ENCODE measurements at regions not wholly inside any gene's neighbourhood (a gene's known extent, or its start where the extent isn't known, plus 50 kb on each side); places are given as distances from the start of the nearest gene placed in this dataset.

- H3K27ac Mint-ChIP-seq: no peak overlapping the region
- H3K9me3 Mint-ChIP-seq: no peaks in the 10 kb centered on the region
- H3K4me1 Mint-ChIP-seq (ENCODE audit: low read depth in 2 of 2): no peaks in the 10 kb centered on the region
These were observed 128.0 kb downstream of the KIF20B start for GRCh38 chr10:89829262-89829886.

GRCh38 chr10:89829887-89830269 is 128.5 kb downstream of the KIF20B start:
- no peak for ATAC-seq (replicated peaks)
- no peak overlapping the region for H3K4me3 Mint-ChIP-seq
- H3K4me1 Mint-ChIP-seq (ENCODE audit: low read depth in 2 of 2): no peaks in the 10 kb centered on the region
- DNase-seq: no peak
- no peaks in the 10 kb centered on the region for H3K36me3 Mint-ChIP-seq (ENCODE audit: insufficient read depth)
- H3K27me3 Mint-ChIP-seq: peaks cover 5% of the 10 kb centered on the region in 2 donors
- H3K9me3 Mint-ChIP-seq: no peaks in the 10 kb centered on the region
- no peak overlapping the region for H3K27ac Mint-ChIP-seq

More at GRCh38 chr10:89829262-89829886, 128.0 kb downstream of the KIF20B start:
- ATAC-seq (replicated peaks): no peak
- H3K4me3 Mint-ChIP-seq: no peak overlapping the region
- DNase-seq: no peak
- no peaks in the 10 kb centered on the region for H3K36me3 Mint-ChIP-seq (ENCODE audit: insufficient read depth)
- H3K27me3 Mint-ChIP-seq: peaks cover 5% of the 10 kb centered on the region in 2 donors

GRCh38 chr10:89830624-89831023 is 129.2 kb downstream of the KIF20B start:
- DNase-seq (no peak), ATAC-seq (replicated peaks) (no peak)
- Mint-ChIP-seq H3K9me3 (no peaks in the 10 kb centered on the region), H3K4me1 (ENCODE audit: low read depth in 2 of 2) (no peaks in the 10 kb centered on the region), H3K4me3 (no peak overlapping the region), H3K36me3 (ENCODE audit: insufficient read depth) (no peaks in the 10 kb centered on the region), H3K27ac (no peak overlapping the region), H3K27me3 (peaks cover 5% of the 10 kb centered on the region in 2 donors)

DNA sequence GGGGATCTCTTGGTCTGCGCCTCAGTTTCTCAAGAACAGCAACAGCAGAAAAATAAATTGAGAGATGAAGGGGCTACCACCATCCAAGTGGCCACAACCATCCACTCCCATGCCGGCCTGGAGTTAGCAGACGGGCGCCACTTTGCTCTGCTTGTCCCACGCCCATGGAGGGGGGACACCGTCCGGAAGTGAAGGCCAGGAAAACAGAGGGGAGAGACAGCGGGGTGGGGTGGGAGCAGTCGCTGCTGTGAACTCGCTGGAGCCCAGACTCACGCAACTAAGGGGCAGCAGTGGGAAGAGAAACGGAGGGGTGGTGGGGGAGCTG is 135.4 kb downstream of the KIF20B start:
- H3K9me3 Mint-ChIP-seq: no peaks in the 10 kb centered on the region
- H3K27me3 Mint-ChIP-seq: peaks cover 34 to 43% of the 10 kb centered on the region in 2 donors
- peaks cover 9 to 17% of the 10 kb centered on the region in 2 donors for H3K4me1 Mint-ChIP-seq (ENCODE audit: low read depth in 2 of 2)
- peaks cover 3% of the 10 kb centered on the region for H3K36me3 Mint-ChIP-seq (ENCODE audit: insufficient read depth)
- DNase-seq: no peak
- peak overlapping the region; percentile 78 to 89 for H3K4me3 Mint-ChIP-seq
- no peak for ATAC-seq (replicated peaks)
- peak overlapping the region; percentile 68 to 75 for H3K27ac Mint-ChIP-seq

DNA sequence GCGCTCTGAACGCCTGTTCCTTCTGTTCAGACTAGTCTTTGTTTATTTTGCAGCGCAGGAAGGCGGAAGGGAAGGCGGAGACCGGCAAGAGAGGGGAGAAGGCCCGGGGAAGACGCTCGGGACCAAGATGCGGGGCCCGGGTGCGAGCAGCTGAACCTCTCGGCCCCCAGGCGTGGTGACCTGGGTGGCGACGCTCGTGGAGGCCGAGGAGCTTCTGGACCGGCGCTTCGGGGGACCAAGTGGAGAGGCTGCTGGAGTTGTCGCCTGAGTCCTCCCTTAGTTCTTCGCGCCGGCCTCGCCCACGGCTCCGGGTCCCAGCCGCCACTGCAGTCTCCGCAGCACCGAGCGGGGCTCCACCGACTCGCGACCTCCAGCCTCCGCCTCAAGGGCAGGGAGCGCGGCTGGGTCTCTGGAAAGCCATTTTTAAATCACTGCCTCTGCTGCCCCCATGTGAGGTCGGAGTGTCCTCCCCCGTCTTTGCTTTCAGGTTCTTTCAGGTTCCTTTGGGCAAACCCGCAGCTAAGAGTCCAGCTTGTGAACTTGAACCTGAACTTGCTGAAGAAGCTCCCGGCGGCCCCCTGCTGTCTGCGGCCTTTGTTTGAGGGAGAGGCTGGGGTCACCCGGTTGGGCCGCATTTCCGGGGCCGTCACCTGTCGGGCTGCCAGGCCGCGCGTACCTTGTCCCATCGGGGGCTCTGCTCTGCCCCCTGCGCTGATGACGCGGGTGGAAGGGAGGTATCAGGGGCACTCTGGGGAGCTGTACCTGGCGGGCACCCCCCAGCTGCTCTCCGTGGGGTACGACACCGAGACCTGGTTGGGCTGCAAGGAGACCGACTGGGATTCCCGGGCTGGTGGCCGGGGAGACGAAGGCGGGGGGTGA is 136.0 kb downstream of the KIF20B start:
- Mint-ChIP-seq H3K27ac (peak overlapping the region; percentile 68 to 75), H3K27me3 (peaks cover 34 to 42% of the 10 kb centered on the region in 2 donors), H3K9me3 (no peaks in the 10 kb centered on the region), H3K4me1 (ENCODE audit: low read depth in 2 of 2) (peaks cover 9 to 17% of the 10 kb centered on the region in 2 donors), H3K36me3 (ENCODE audit: insufficient read depth) (peaks cover 3% of the 10 kb centered on the region), H3K4me3 (peak overlapping the region; percentile 78 to 89)
- ATAC-seq (replicated peaks): peak; percentile 61
- peak; percentile 7 to 19 (median 9) for DNase-seq

DNA sequence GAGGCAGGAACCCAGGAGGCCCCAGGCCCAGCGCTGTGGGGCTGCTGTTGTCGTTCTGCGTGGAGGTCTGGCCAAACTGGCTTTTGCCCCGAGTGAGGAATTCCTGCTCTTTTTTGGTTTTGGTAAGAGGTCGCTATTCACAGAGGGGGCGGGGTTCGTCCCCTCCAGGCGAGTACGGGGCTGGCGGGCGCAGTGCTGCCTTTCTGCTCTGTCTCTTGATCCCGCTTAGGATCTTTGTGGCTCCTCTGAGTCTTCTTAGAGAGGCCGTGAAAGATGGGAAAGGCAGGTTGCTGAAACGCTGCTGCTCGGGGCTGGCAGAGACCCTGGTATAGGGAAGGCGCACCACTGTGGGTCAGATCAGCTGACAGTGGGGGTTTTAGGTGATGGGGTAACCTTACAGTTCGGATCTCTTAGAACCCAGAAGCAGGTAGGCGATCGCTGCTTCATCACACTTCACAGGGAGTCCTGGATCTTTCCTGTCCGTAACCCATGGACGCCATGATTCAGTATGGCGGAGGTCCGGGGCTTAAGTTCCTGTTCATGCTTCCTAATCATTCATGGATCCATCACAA is 136.7 kb downstream of the KIF20B start:
- Mint-ChIP-seq H3K9me3 (no peaks in the 10 kb centered on the region), H3K27me3 (peaks cover 34 to 38% of the 10 kb centered on the region in 2 donors), H3K36me3 (ENCODE audit: insufficient read depth) (peaks cover 3% of the 10 kb centered on the region), H3K4me3 (peak overlapping the region; percentile 78 to 89), H3K4me1 (ENCODE audit: low read depth in 2 of 2) (peaks cover 9 to 17% of the 10 kb centered on the region in 2 donors), H3K27ac (peak overlapping the region; percentile 68 to 75)
- ATAC-seq (replicated peaks) (no peak), DNase-seq (no peak)

- H3K27ac Mint-ChIP-seq: no peak overlapping the region
- no peaks in the 10 kb centered on the region for H3K36me3 Mint-ChIP-seq (ENCODE audit: insufficient read depth)
- peaks cover 40 to 46% of the 10 kb centered on the region in 2 donors for H3K27me3 Mint-ChIP-seq
- H3K4me3 Mint-ChIP-seq: no peak overlapping the region
- no peak for DNase-seq
- H3K4me1 Mint-ChIP-seq (ENCODE audit: low read depth in 2 of 2): no peaks in the 10 kb centered on the region
- ATAC-seq (replicated peaks): no peak
- H3K9me3 Mint-ChIP-seq: no peaks in the 10 kb centered on the region
These were observed 144.3 kb downstream of the KIF20B start for GRCh38 chr10:89845541-89846280.

DNA sequence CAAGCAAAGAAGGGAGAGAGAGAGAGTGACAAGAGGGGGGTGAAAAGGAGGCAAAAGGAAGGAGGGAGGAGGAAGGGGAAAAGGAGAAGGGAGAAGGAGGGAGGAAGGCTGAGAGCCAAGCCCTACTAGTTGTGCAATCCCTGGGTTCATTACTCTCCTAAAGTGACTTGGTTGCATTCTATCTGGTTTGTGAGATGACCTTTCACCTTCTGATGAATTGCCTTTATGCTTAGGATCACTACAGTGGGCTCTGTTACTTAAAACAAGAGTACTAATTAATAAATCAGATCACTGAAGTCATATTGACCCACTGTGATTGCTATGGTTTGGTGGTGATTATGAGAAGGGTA is 144.9 kb downstream of the KIF20B start:
- ATAC-seq (replicated peaks) (no peak), DNase-seq (no peak)
- no peak overlapping the region for H3K4me3 Mint-ChIP-seq
- H3K27ac Mint-ChIP-seq: no peak overlapping the region
- no peaks in the 10 kb centered on the region for H3K4me1 Mint-ChIP-seq (ENCODE audit: low read depth in 2 of 2)
- no peaks in the 10 kb centered on the region for H3K9me3 Mint-ChIP-seq
- no peaks in the 10 kb centered on the region for H3K36me3 Mint-ChIP-seq (ENCODE audit: insufficient read depth)
- H3K27me3 Mint-ChIP-seq: peaks cover 36 to 48% of the 10 kb centered on the region in 2 donors

GRCh38 chr10:89846786-89847185 is 145.4 kb downstream of the KIF20B start:
- H3K9me3 Mint-ChIP-seq: no peaks in the 10 kb centered on the region
- DNase-seq (no peak), ATAC-seq (replicated peaks) (no peak)
- no peak overlapping the region for H3K4me3 Mint-ChIP-seq
- H3K27me3 Mint-ChIP-seq: peaks cover 36 to 48% of the 10 kb centered on the region in 2 donors
- H3K4me1 Mint-ChIP-seq (ENCODE audit: low read depth in 2 of 2): no peaks in the 10 kb centered on the region
- H3K36me3 Mint-ChIP-seq (ENCODE audit: insufficient read depth): no peaks in the 10 kb centered on the region
- H3K27ac Mint-ChIP-seq: no peak overlapping the region

GRCh38 chr10:89852872-89853271 is 151.5 kb downstream of the KIF20B start:
- Mint-ChIP-seq H3K4me1 (ENCODE audit: low read depth in 2 of 2) (no peaks in the 10 kb centered on the region), H3K27me3 (peaks cover 10 to 26% of the 10 kb centered on the region in 2 donors), H3K27ac (no peak overlapping the region), H3K9me3 (no peaks in the 10 kb centered on the region), H3K4me3 (no peak overlapping the region), H3K36me3 (ENCODE audit: insufficient read depth) (peaks cover 3% of the 10 kb centered on the region)
- ATAC-seq (replicated peaks): no peak
- no peak for DNase-seq

GRCh38 chr10:89853781-89854191 is 152.4 kb downstream of the KIF20B start:
- Mint-ChIP-seq H3K27ac (no peak overlapping the region), H3K9me3 (no peaks in the 10 kb centered on the region), H3K36me3 (ENCODE audit: insufficient read depth) (peaks cover 3% of the 10 kb centered on the region), H3K4me1 (ENCODE audit: low read depth in 2 of 2) (no peaks in the 10 kb centered on the region), H3K27me3 (peaks cover 10 to 21% of the 10 kb centered on the region in 2 donors), H3K4me3 (no peak overlapping the region)
- ATAC-seq (replicated peaks) (no peak), DNase-seq (no peak)

DNA sequence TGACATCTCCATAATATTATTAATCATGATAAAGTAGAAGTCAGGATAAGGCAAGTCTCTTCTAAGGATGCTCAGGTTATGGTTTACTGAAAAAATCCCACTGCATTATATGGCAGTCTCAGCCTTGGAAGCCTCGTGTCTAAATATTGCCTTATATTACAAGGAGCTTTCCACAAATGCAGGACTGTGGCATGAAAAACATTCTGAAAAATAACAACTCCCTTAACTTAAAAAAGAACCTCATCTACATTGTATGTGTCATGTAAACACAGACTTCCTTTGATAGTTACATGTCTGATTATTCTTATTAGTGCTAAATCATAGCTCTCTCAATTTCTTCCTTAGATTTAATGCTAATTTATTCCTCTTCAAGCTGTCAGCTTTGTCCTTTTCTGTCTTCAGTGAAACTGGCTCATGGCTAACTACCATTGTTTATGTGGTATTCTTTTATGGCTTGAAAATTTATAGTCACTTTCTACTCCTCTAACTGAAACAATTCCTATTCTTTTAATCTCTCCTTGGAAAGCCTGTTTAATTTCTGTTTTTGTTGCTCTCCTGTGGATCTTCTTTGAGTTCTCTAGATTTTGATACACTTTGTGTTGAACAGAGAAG is 156.1 kb downstream of the KIF20B start:
- DNase-seq (no peak), ATAC-seq (replicated peaks) (no peak)
- peaks cover 3% of the 10 kb centered on the region for H3K36me3 Mint-ChIP-seq (ENCODE audit: insufficient read depth)
- no peak overlapping the region for H3K4me3 Mint-ChIP-seq
- H3K27ac Mint-ChIP-seq: peak overlapping the region in 1 of 2 donors; percentile 11
- no peaks in the 10 kb centered on the region for H3K9me3 Mint-ChIP-seq
- H3K4me1 Mint-ChIP-seq (ENCODE audit: low read depth in 2 of 2): peaks cover 7 to 13% of the 10 kb centered on the region in 2 donors
- H3K27me3 Mint-ChIP-seq: no peaks in the 10 kb centered on the region

GRCh38 chr10:89861199-89861573 is 159.8 kb downstream of the KIF20B start:
- no peaks in the 10 kb centered on the region for H3K36me3 Mint-ChIP-seq (ENCODE audit: insufficient read depth)
- peak overlapping the region; percentile 61 to 71 for H3K4me3 Mint-ChIP-seq
- H3K4me1 Mint-ChIP-seq (ENCODE audit: low read depth in 2 of 2): peaks cover 7 to 13% of the 10 kb centered on the region in 2 donors
- no peaks in the 10 kb centered on the region for H3K9me3 Mint-ChIP-seq
- no peak for DNase-seq
- no peak for ATAC-seq (replicated peaks)
- H3K27me3 Mint-ChIP-seq: no peaks in the 10 kb centered on the region
- peak overlapping the region; percentile 86 to 93 for H3K27ac Mint-ChIP-seq
